ENCODE measurements at regions not wholly inside any gene's neighbourhood (a gene's known extent, or its start where the extent isn't known, plus 50 kb on each side); places are given as distances from the start of the nearest gene placed in this dataset.

- no peak overlapping the region for H3K4me3 ChIP-seq (ENCODE audit: low read length)
- no peak for DNase-seq (ENCODE audit: low read depth)
- no peak for TF ChIP-seq CTCF (conservative IDR thresholded peaks at IDR 0.05; ENCODE audit: low read depth, low read length)
Observed at GRCh38 chr9:18052060-18052459, 421.9 kb upstream of the ADAMTSL1 start.

- TF ChIP-seq CTCF (conservative IDR thresholded peaks at IDR 0.05; ENCODE audit: low read depth, low read length) = no peak
- DNase-seq (ENCODE audit: low read depth) = no peak
Observed at GRCh38 chr9:18056269-18056992, 417.5 kb upstream of the ADAMTSL1 start.

GRCh38 chr9:18056993-18057369 is 417.0 kb upstream of the ADAMTSL1 start:
- no peak for DNase-seq (ENCODE audit: low read depth)
- no peak for TF ChIP-seq CTCF (conservative IDR thresholded peaks at IDR 0.05; ENCODE audit: low read depth, low read length)
- H3K4me3 ChIP-seq (ENCODE audit: low read length) = no peak overlapping the region

More at GRCh38 chr9:18056269-18056992, 417.5 kb upstream of the ADAMTSL1 start:
- H3K4me3 ChIP-seq (ENCODE audit: low read length) = no peak overlapping the region

- no peak for DNase-seq (ENCODE audit: low read depth)
- no peak for TF ChIP-seq CTCF (conservative IDR thresholded peaks at IDR 0.05; ENCODE audit: low read depth, low read length)
- H3K4me3 ChIP-seq (ENCODE audit: low read length) = no peak overlapping the region
Observed at GRCh38 chr9:18058564-18059442, 415.1 kb upstream of the ADAMTSL1 start.

DNA sequence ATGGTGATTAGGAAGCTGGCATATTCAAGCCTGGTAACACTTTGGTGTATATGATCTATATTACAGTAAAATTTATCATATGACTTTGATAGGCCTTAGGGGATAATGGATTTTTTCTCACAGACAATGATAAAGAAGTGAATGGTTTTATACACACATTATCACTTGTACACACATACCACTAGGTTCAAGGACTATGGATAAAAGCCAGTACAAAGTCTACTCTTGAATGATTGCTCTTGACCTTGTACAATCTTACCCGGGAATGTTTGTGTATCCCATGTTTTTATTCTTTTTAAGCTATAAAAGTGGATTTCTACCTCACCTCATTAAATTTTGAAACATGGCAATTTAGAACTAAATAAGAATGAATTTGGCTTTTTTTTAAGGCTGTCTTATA is 414.5 kb upstream of the ADAMTSL1 start:
- no peak for TF ChIP-seq CTCF (conservative IDR thresholded peaks at IDR 0.05; ENCODE audit: low read depth, low read length)
- no peak for DNase-seq (ENCODE audit: low read depth)
- no peak overlapping the region for H3K4me3 ChIP-seq (ENCODE audit: low read length)

GRCh38 chr9:18060269-18060934 is 413.6 kb upstream of the ADAMTSL1 start:
- peak; percentile 48 for TF ChIP-seq CTCF (conservative IDR thresholded peaks at IDR 0.05; ENCODE audit: low read depth, low read length)
- DNase-seq (ENCODE audit: low read depth) = peak; percentile 20
- no peak overlapping the region for H3K4me3 ChIP-seq (ENCODE audit: low read length)

Measured in retinal pigment epithelial cell (primary cell).